ENCODE measurements at regions not wholly inside any gene's neighbourhood (a gene's known extent, or its start where the extent isn't known, plus 50 kb on each side); places are given as distances from the start of the nearest gene placed in this dataset.

- no peak for TF ChIP-seq CTCF (IDR thresholded peaks at IDR 0.05; ENCODE audit: extremely low read depth, insufficient read depth, missing control alignments)
- in situ Hi-C loops (cut with MboI; ENCODE audit: low pct_unique_long_range_greater_than_20kb, low sequenced_read_pairs, unreplicated experiment) = no loop called here
- DNase-seq (ENCODE audit: low spot score) = peak; percentile 48
Measured at GRCh38 chr3:177589911-177590381, 392.7 kb upstream of the TBL1XR1 start.

- no peak for TF ChIP-seq CTCF (IDR thresholded peaks at IDR 0.05; ENCODE audit: extremely low read depth, insufficient read depth, missing control alignments)
- DNase-seq (ENCODE audit: low spot score) = no peak
- in situ Hi-C loops (cut with MboI; ENCODE audit: low pct_unique_long_range_greater_than_20kb, low sequenced_read_pairs, unreplicated experiment) = no loop called here
Measured at GRCh38 chr3:177590826-177591225, 393.5 kb upstream of the TBL1XR1 start.

GRCh38 chr3:177591379-177591778, 394.1 kb upstream of the TBL1XR1 start:
- DNase-seq (ENCODE audit: low spot score) = no peak
- no peak for TF ChIP-seq CTCF (IDR thresholded peaks at IDR 0.05; ENCODE audit: extremely low read depth, insufficient read depth, missing control alignments)
- in situ Hi-C loops (cut with MboI; ENCODE audit: low pct_unique_long_range_greater_than_20kb, low sequenced_read_pairs, unreplicated experiment) = no loop called here

GRCh38 chr3:177594096-177594495, 396.8 kb upstream of the TBL1XR1 start:
- in situ Hi-C loops (cut with MboI; ENCODE audit: low pct_unique_long_range_greater_than_20kb, low sequenced_read_pairs, unreplicated experiment) = no loop called here
- no peak for DNase-seq (ENCODE audit: low spot score)
- no peak for TF ChIP-seq CTCF (IDR thresholded peaks at IDR 0.05; ENCODE audit: extremely low read depth, insufficient read depth, missing control alignments)

- in situ Hi-C loops (cut with MboI; ENCODE audit: low pct_unique_long_range_greater_than_20kb, low sequenced_read_pairs, unreplicated experiment) = no loop called here
- no peak for TF ChIP-seq CTCF (IDR thresholded peaks at IDR 0.05; ENCODE audit: extremely low read depth, insufficient read depth, missing control alignments)
- DNase-seq (ENCODE audit: low spot score) = no peak
Measured at GRCh38 chr3:177595530-177596188, 398.4 kb upstream of the TBL1XR1 start.

GRCh38 chr3:177596248-177596815, 399.1 kb upstream of the TBL1XR1 start:
- no peak for TF ChIP-seq CTCF (IDR thresholded peaks at IDR 0.05; ENCODE audit: extremely low read depth, insufficient read depth, missing control alignments)
- no peak for DNase-seq (ENCODE audit: low spot score)
- in situ Hi-C loops (cut with MboI; ENCODE audit: low pct_unique_long_range_greater_than_20kb, low sequenced_read_pairs, unreplicated experiment) = no loop called here
